Esophagus (tissue), 2 donors: ENCODE measurements at regions not wholly inside any gene's neighbourhood (a gene's known extent, or its start where the extent isn't known, plus 50 kb on each side); places are given as distances from the start of the nearest gene placed in this dataset.

Experiments used
- H3K27ac ChIP-seq, 2 donors: one replicate each; pipeline ENCODE4 v1.5.1; 2013; ENCODE audit warnings: low read depth in 2 of 2, mild to moderate bottlenecking in 2 of 2, inconsistent platforms in 1 of 2, low read length in 1 of 2, moderate library complexity in 1 of 2
- H3K27me3 ChIP-seq, 2 donors: one replicate each; pipeline ENCODE4 v1.6.1; 2013; ENCODE audit warnings: low read length in 2 of 2, control low read depth in 1 of 2, mild to moderate bottlenecking in 1 of 2; ENCODE audit not compliant: insufficient read depth in 2 of 2, control insufficient read depth in 1 of 2
- H3K36me3 ChIP-seq, 2 donors: one replicate each; pipeline ENCODE4 v1.6.1; 2013; ENCODE audit warnings: low read length in 1 of 2; ENCODE audit not compliant: control insufficient read depth in 2 of 2, insufficient read depth in 2 of 2
- H3K4me1 ChIP-seq, 2 donors: one replicate each; pipeline ENCODE4 v1.6.1; 2013; ENCODE audit warnings: low read length in 1 of 2; ENCODE audit not compliant: control insufficient read depth in 2 of 2, insufficient read depth in 2 of 2
- H3K4me3 ChIP-seq, 2 donors: one replicate each; pipeline ENCODE4 v1.5.1; 2013; ENCODE audit warnings: low read length in 2 of 2, mild to moderate bottlenecking in 2 of 2, low read depth in 1 of 2, moderate library complexity in 1 of 2
- H3K9me3 ChIP-seq, 2 donors: one replicate each; pipeline ENCODE4 v1.6.1; 2013; ENCODE audit warnings: mild to moderate bottlenecking in 2 of 2, low read depth in 1 of 2, low read length in 1 of 2, moderate library complexity in 1 of 2; ENCODE audit not compliant: control insufficient read depth in 2 of 2, insufficient read depth in 1 of 2
- WGBS, 2 donors: extraction: QIAGEN DNeasy Blood & Tissue Kit; methylation state at CpG; one replicate each; pipeline ENCODE4 v1.1.7; 2013; 5-methylcytosine and 5-hydroxymethylcytosine counted together
- donor health status: healthy with polysubstance abuse.
- donor health status: Bipolar disorder and iron deficiency.

- no peak overlapping the region for H3K4me3 ChIP-seq
- no peaks in the 10 kb centered on the region for H3K27me3 ChIP-seq
- H3K27ac ChIP-seq: no peak overlapping the region
- WGBS, 2 donors: 66 to 71% methylated on average over 9 of the region's 9 CpGs
- H3K4me1 ChIP-seq: no peaks in the 10 kb centered on the region
- H3K36me3 ChIP-seq: no peaks in the 10 kb centered on the region
- no peaks in the 10 kb centered on the region for H3K9me3 ChIP-seq
Observed at GRCh38 chr14:97854918-97855317, 1057.7 kb downstream of the VRK1 start.

GRCh38 chr14:97866195-97866594, 1069.0 kb downstream of the VRK1 start:
- H3K4me1 ChIP-seq: no peaks in the 10 kb centered on the region
- H3K27me3 ChIP-seq: no peaks in the 10 kb centered on the region
- H3K4me3 ChIP-seq: no peak overlapping the region
- H3K27ac ChIP-seq: no peak overlapping the region
- WGBS, 2 donors: 51 to 67% methylated on average over 2 of the region's 2 CpGs
- H3K9me3 ChIP-seq: no peaks in the 10 kb centered on the region
- no peaks in the 10 kb centered on the region for H3K36me3 ChIP-seq

GRCh38 chr14:97866664-97867063, 1069.5 kb downstream of the VRK1 start:
- Histone ChIP-seq H3K27me3 (no peaks in the 10 kb centered on the region), H3K36me3 (no peaks in the 10 kb centered on the region), H3K4me3 (no peak overlapping the region), H3K27ac (no peak overlapping the region), H3K4me1 (no peaks in the 10 kb centered on the region), H3K9me3 (no peaks in the 10 kb centered on the region)
- WGBS, 2 donors: 63% methylated on average over 5 of the region's 5 CpGs

- H3K9me3 ChIP-seq: no peaks in the 10 kb centered on the region
- no peak overlapping the region for H3K4me3 ChIP-seq
- no peaks in the 10 kb centered on the region for H3K27me3 ChIP-seq
- H3K4me1 ChIP-seq: no peaks in the 10 kb centered on the region
- no peak overlapping the region for H3K27ac ChIP-seq
- H3K36me3 ChIP-seq: no peaks in the 10 kb centered on the region
Observed at GRCh38 chr14:97873291-97873690, 1076.1 kb downstream of the VRK1 start.

- H3K27ac ChIP-seq: no peak overlapping the region
- H3K9me3 ChIP-seq: no peaks in the 10 kb centered on the region
- H3K27me3 ChIP-seq: no peaks in the 10 kb centered on the region
- 82 to 86% methylated on average over 9 of the region's 9 CpGs for WGBS, 2 donors
- no peaks in the 10 kb centered on the region for H3K4me1 ChIP-seq
- no peaks in the 10 kb centered on the region for H3K36me3 ChIP-seq
- no peak overlapping the region for H3K4me3 ChIP-seq
Observed at GRCh38 chr14:97874394-97874793, 1077.2 kb downstream of the VRK1 start.

GRCh38 chr14:97878206-97878605, 1081.0 kb downstream of the VRK1 start:
- WGBS, 2 donors: 81 to 94% methylated on average over 1 of the region's 1 CpG
- Histone ChIP-seq H3K9me3 (no peaks in the 10 kb centered on the region), H3K4me1 (no peaks in the 10 kb centered on the region), H3K4me3 (no peak overlapping the region), H3K36me3 (no peaks in the 10 kb centered on the region), H3K27ac (no peak overlapping the region), H3K27me3 (no peaks in the 10 kb centered on the region)

- Histone ChIP-seq H3K4me3 (no peak overlapping the region), H3K27ac (no peak overlapping the region), H3K36me3 (no peaks in the 10 kb centered on the region), H3K9me3 (no peaks in the 10 kb centered on the region), H3K4me1 (no peaks in the 10 kb centered on the region), H3K27me3 (no peaks in the 10 kb centered on the region)
- 16 to 25% methylated on average over 5 of the region's 5 CpGs for WGBS, 2 donors
Observed at GRCh38 chr14:97878727-97879126, 1081.5 kb downstream of the VRK1 start.

- no peak overlapping the region for H3K4me3 ChIP-seq
- no peak overlapping the region for H3K27ac ChIP-seq
- no peaks in the 10 kb centered on the region for H3K27me3 ChIP-seq
- 56 to 72% methylated on average over 6 of the region's 6 CpGs for WGBS, 2 donors
- H3K9me3 ChIP-seq: no peaks in the 10 kb centered on the region
- H3K36me3 ChIP-seq: no peaks in the 10 kb centered on the region
- H3K4me1 ChIP-seq: no peaks in the 10 kb centered on the region
Observed at GRCh38 chr14:97887690-97888089, 1090.5 kb downstream of the VRK1 start.

- WGBS, 2 donors: 76% methylated on average over 2 to 5 of the region's 5 CpGs
- no peaks in the 10 kb centered on the region for H3K4me1 ChIP-seq
- no peak overlapping the region for H3K27ac ChIP-seq
- no peaks in the 10 kb centered on the region for H3K9me3 ChIP-seq
- H3K36me3 ChIP-seq: no peaks in the 10 kb centered on the region
- H3K27me3 ChIP-seq: no peaks in the 10 kb centered on the region
- H3K4me3 ChIP-seq: no peak overlapping the region
Observed at GRCh38 chr14:97888331-97888730, 1091.1 kb downstream of the VRK1 start.

- H3K4me1 ChIP-seq: peaks cover 0 to 3% of the 10 kb centered on the region in 2 donors
- WGBS, 2 donors: 70 to 78% methylated on average over 2 of the region's 2 CpGs
- H3K9me3 ChIP-seq: no peaks in the 10 kb centered on the region
- H3K27ac ChIP-seq: no peak overlapping the region
- no peak overlapping the region for H3K4me3 ChIP-seq
- H3K36me3 ChIP-seq: no peaks in the 10 kb centered on the region
- no peaks in the 10 kb centered on the region for H3K27me3 ChIP-seq
Observed at GRCh38 chr14:97891515-97891914, 1094.3 kb downstream of the VRK1 start.
